ENCODE measurements at regions not wholly inside any gene's neighbourhood (a gene's known extent, or its start where the extent isn't known, plus 50 kb on each side); places are given as distances from the start of the nearest gene placed in this dataset.

- TF ChIP-seq ZFX (IDR thresholded peaks at IDR 0.05) (no peak), CTCF (conservative IDR thresholded peaks at IDR 0.05) (no peak)
- H3K27ac ChIP-seq = no peak overlapping the region
These were observed 371.6 kb upstream of the OBI1 start for GRCh38 chr13:79030513-79030912.

GRCh38 chr13:79018166-79018565, 359.2 kb upstream of the OBI1 start:
- TF ChIP-seq ZFX (IDR thresholded peaks at IDR 0.05) (no peak), CTCF (conservative IDR thresholded peaks at IDR 0.05) (no peak)
- H3K27ac ChIP-seq = no peak overlapping the region

- TF ChIP-seq ZFX (IDR thresholded peaks at IDR 0.05) (no peak), CTCF (conservative IDR thresholded peaks at IDR 0.05) (no peak)
- H3K27ac ChIP-seq = no peak overlapping the region
These were observed 352.2 kb upstream of the OBI1 start for GRCh38 chr13:79011179-79011578.

GRCh38 chr13:79003989-79004898, 345.3 kb upstream of the OBI1 start:
- H3K27ac ChIP-seq = no peak overlapping the region
- TF ChIP-seq CTCF (conservative IDR thresholded peaks at IDR 0.05) = no peak
- no peak for TF ChIP-seq ZFX (IDR thresholded peaks at IDR 0.05)

- TF ChIP-seq CTCF (conservative IDR thresholded peaks at IDR 0.05) = no peak
- TF ChIP-seq ZFX (IDR thresholded peaks at IDR 0.05) = no peak
- no peak overlapping the region for H3K27ac ChIP-seq
These were observed 340.5 kb upstream of the OBI1 start for GRCh38 chr13:78999494-78999893.

- no peak for TF ChIP-seq ZFX (IDR thresholded peaks at IDR 0.05)
- no peak for TF ChIP-seq CTCF (conservative IDR thresholded peaks at IDR 0.05)
- H3K27ac ChIP-seq = no peak overlapping the region
These were observed 339.8 kb upstream of the OBI1 start for GRCh38 chr13:78998630-78999315.
